ENCODE measurements at regions not wholly inside any gene's neighbourhood (a gene's known extent, or its start where the extent isn't known, plus 50 kb on each side); places are given as distances from the start of the nearest gene placed in this dataset.

DNA sequence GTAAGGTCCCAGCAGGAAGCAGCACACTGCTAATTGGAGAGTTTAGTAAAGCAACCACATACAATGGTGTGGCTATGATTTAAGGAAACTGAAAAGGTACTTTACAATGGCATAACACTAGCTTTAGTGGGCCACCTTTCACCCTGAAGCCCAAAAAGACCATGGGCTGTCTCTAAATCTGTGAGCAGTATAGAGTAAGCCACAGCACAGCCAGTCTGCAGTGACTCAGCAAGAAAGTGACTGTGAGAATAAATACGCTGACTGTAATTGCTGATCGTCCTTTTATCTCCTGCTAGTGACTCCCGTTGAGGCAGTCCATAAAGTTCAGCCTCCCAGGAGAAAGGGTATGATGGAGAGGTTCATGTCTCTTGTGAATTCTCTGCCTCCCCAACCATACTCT, 679.8 kb upstream of the KIF2B start (continued):
- TF ChIP-seq, protein P1, sequence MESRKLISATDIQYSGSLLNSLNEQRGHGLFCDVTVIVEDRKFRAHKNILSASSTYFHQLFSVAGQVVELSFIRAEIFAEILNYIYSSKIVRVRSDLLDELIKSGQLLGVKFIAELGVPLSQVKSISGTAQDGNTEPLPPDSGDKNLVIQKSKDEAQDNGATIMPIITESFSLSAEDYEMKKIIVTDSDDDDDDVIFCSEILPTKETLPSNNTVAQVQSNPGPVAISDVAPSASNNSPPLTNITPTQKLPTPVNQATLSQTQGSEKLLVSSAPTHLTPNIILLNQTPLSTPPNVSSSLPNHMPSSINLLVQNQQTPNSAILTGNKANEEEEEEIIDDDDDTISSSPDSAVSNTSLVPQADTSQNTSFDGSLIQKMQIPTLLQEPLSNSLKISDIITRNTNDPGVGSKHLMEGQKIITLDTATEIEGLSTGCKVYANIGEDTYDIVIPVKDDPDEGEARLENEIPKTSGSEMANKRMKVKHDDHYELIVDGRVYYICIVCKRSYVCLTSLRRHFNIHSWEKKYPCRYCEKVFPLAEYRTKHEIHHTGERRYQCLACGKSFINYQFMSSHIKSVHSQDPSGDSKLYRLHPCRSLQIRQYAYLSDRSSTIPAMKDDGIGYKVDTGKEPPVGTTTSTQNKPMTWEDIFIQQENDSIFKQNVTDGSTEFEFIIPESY (CRISPR knock-in tag; IDR thresholded peaks at IDR 0.05), result no peak
- TF ChIP-seq, protein P2, sequence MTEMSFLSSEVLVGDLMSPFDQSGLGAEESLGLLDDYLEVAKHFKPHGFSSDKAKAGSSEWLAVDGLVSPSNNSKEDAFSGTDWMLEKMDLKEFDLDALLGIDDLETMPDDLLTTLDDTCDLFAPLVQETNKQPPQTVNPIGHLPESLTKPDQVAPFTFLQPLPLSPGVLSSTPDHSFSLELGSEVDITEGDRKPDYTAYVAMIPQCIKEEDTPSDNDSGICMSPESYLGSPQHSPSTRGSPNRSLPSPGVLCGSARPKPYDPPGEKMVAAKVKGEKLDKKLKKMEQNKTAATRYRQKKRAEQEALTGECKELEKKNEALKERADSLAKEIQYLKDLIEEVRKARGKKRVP (CRISPR knock-in tag; IDR thresholded peaks at IDR 0.05), result no peak
- TF ChIP-seq, protein P3, sequence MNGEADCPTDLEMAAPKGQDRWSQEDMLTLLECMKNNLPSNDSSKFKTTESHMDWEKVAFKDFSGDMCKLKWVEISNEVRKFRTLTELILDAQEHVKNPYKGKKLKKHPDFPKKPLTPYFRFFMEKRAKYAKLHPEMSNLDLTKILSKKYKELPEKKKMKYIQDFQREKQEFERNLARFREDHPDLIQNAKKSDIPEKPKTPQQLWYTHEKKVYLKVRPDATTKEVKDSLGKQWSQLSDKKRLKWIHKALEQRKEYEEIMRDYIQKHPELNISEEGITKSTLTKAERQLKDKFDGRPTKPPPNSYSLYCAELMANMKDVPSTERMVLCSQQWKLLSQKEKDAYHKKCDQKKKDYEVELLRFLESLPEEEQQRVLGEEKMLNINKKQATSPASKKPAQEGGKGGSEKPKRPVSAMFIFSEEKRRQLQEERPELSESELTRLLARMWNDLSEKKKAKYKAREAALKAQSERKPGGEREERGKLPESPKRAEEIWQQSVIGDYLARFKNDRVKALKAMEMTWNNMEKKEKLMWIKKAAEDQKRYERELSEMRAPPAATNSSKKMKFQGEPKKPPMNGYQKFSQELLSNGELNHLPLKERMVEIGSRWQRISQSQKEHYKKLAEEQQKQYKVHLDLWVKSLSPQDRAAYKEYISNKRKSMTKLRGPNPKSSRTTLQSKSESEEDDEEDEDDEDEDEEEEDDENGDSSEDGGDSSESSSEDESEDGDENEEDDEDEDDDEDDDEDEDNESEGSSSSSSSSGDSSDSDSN (CRISPR knock-in tag; IDR thresholded peaks at IDR 0.05), result no peak
- peak; percentile 71; the same call in 1 of the 2 replicates for TF ChIP-seq NFE2L2 (IDR thresholded peaks at IDR 0.05; ENCODE audit: low read length)
- TF ChIP-seq JUN (CRISPR knock-in tag; IDR thresholded peaks at IDR 0.05), result no peak
- TF ChIP-seq MAFF (IDR thresholded peaks at IDR 0.05; ENCODE audit: low read depth, low read length), result peak; percentile 70
- TF ChIP-seq MAFK (conservative IDR thresholded peaks at IDR 0.05 in 1 of 2, IDR thresholded peaks at IDR 0.05 in 1 of 2; ENCODE audit: low read length in 2 of 2), result peak; percentile 58 to 70
- TF ChIP-seq, protein P4, sequence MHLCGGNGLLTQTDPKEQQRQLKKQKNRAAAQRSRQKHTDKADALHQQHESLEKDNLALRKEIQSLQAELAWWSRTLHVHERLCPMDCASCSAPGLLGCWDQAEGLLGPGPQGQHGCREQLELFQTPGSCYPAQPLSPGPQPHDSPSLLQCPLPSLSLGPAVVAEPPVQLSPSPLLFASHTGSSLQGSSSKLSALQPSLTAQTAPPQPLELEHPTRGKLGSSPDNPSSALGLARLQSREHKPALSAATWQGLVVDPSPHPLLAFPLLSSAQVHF (CRISPR knock-in tag; IDR thresholded peaks at IDR 0.05), result no peak
- TF ChIP-seq KLF13 (CRISPR knock-in tag; IDR thresholded peaks at IDR 0.05), result no peak

Data from HepG2 (cell line).